ENCODE measurements at regions not wholly inside any gene's neighbourhood (a gene's known extent, or its start where the extent isn't known, plus 50 kb on each side); places are given as distances from the start of the nearest gene placed in this dataset.
"Not testable (repeated sequence)": the region's sequence is repeated elsewhere in the genome, so short reads cannot be mapped to it uniquely, and the experiment has no call there.

GRCh38 chr4:126762663-126763247 is 870.0 kb upstream of the INTU start:
- in situ Hi-C loops (cut with HindIII; ENCODE audit: low pct_ligation_motif_present, low sequenced_read_pairs) = no loop called here
- TF ChIP-seq CTCF (IDR thresholded peaks at IDR 0.05; ENCODE audit: low read depth, low read length, missing control alignments) = no peak
- H3K27ac ChIP-seq = no peak overlapping the region
- no peak overlapping the region for H3K4me3 ChIP-seq (ENCODE audit: low read depth, low read length)
- no peaks in the 10 kb centered on the region for H3K27me3 ChIP-seq (replicated peaks)
- no peaks in the 10 kb centered on the region for H3K36me3 ChIP-seq (replicated peaks)
- DNase-seq = no peak

- no peak for DNase-seq
- H3K36me3 ChIP-seq (replicated peaks) = no peaks in the 10 kb centered on the region
- in situ Hi-C loops (cut with HindIII; ENCODE audit: low pct_ligation_motif_present, low sequenced_read_pairs) = no loop called here
- no peak overlapping the region for H3K27ac ChIP-seq
- no peaks in the 10 kb centered on the region for H3K27me3 ChIP-seq (replicated peaks)
- TF ChIP-seq CTCF (IDR thresholded peaks at IDR 0.05; ENCODE audit: low read depth, low read length, missing control alignments) = no peak
- H3K4me3 ChIP-seq (ENCODE audit: low read depth, low read length) = no peak overlapping the region
Measured at GRCh38 chr4:126766241-126766640, 866.5 kb upstream of the INTU start.

GRCh38 chr4:126768338-126768737 is 864.4 kb upstream of the INTU start:
- H3K4me3 ChIP-seq (ENCODE audit: low read depth, low read length) = no peak overlapping the region
- H3K36me3 ChIP-seq (replicated peaks) = no peaks in the 10 kb centered on the region
- no peak overlapping the region for H3K27ac ChIP-seq
- no peak for TF ChIP-seq CTCF (IDR thresholded peaks at IDR 0.05; ENCODE audit: low read depth, low read length, missing control alignments)
- in situ Hi-C loops (cut with HindIII; ENCODE audit: low pct_ligation_motif_present, low sequenced_read_pairs) = no loop called here
- H3K27me3 ChIP-seq (replicated peaks) = no peaks in the 10 kb centered on the region
- no peak for DNase-seq

- H3K27me3 ChIP-seq (replicated peaks); DNase-seq; in situ Hi-C loops (cut with HindIII; ENCODE audit: low pct_ligation_motif_present, low sequenced_read_pairs); H3K36me3 ChIP-seq (replicated peaks); H3K4me3 ChIP-seq (ENCODE audit: low read depth, low read length); H3K27ac ChIP-seq: not testable (repeated sequence)
Measured at GRCh38 chr4:126770811-126771553, 861.8 kb upstream of the INTU start.

- H3K27ac ChIP-seq; H3K27me3 ChIP-seq (replicated peaks); in situ Hi-C loops (cut with HindIII; ENCODE audit: low pct_ligation_motif_present, low sequenced_read_pairs); H3K4me3 ChIP-seq (ENCODE audit: low read depth, low read length); DNase-seq; H3K36me3 ChIP-seq (replicated peaks): not testable (repeated sequence)
Measured at GRCh38 chr4:126771618-126772017, 861.1 kb upstream of the INTU start.

GRCh38 chr4:126772662-126773061 is 860.1 kb upstream of the INTU start:
- TF ChIP-seq CTCF (IDR thresholded peaks at IDR 0.05; ENCODE audit: low read depth, low read length, missing control alignments) = no peak
- H3K4me3 ChIP-seq (ENCODE audit: low read depth, low read length) = no peak overlapping the region
- no peaks in the 10 kb centered on the region for H3K27me3 ChIP-seq (replicated peaks)
- in situ Hi-C loops (cut with HindIII; ENCODE audit: low pct_ligation_motif_present, low sequenced_read_pairs) = no loop called here
- no peak for DNase-seq
- H3K27ac ChIP-seq = no peak overlapping the region
- no peaks in the 10 kb centered on the region for H3K36me3 ChIP-seq (replicated peaks)
